NCI-H748 treated with DMSO at 0.1 percent for 48 hours (cell line): ENCODE measurements at regions not wholly inside any gene's neighbourhood (a gene's known extent, or its start where the extent isn't known, plus 50 kb on each side); places are given as distances from the start of the nearest gene placed in this dataset.

Experiments
- DNase-seq: peaks from one replicate; lab custom pipeline; 2025; lab: John Stamatoyannopoulos, UW

GRCh38 chr2:53448086-53448485 lies 319.5 kb upstream of the CHAC2 start:
- no peak for DNase-seq

GRCh38 chr2:53445383-53446070 lies 322.1 kb upstream of the CHAC2 start:
- DNase-seq: no peak

GRCh38 chr2:53442783-53443182 lies 324.8 kb upstream of the CHAC2 start:
- no peak for DNase-seq

GRCh38 chr2:53442093-53442492 lies 325.5 kb upstream of the CHAC2 start:
- DNase-seq: no peak

- no peak for DNase-seq
Observed at GRCh38 chr2:53438692-53439091, 328.9 kb upstream of the CHAC2 start.

GRCh38 chr2:53438100-53438499 lies 329.5 kb upstream of the CHAC2 start:
- DNase-seq: no peak

- DNase-seq: no peak
Observed at GRCh38 chr2:53437371-53437770, 330.2 kb upstream of the CHAC2 start.

- no peak for DNase-seq
Observed at GRCh38 chr2:53436882-53437281, 330.7 kb upstream of the CHAC2 start.

GRCh38 chr2:53435610-53436009 lies 332.0 kb upstream of the CHAC2 start:
- no peak for DNase-seq

- no peak for DNase-seq
Observed at GRCh38 chr2:53434466-53434865, 333.1 kb upstream of the CHAC2 start.

GRCh38 chr2:53432936-53433335 lies 334.7 kb upstream of the CHAC2 start:
- DNase-seq: no peak

- DNase-seq: no peak
Observed at GRCh38 chr2:53429901-53430300, 337.7 kb upstream of the CHAC2 start.

GRCh38 chr2:53424902-53425301 lies 342.7 kb upstream of the CHAC2 start:
- no peak for DNase-seq

- no peak for DNase-seq
Observed at GRCh38 chr2:53423465-53423864, 344.1 kb upstream of the CHAC2 start.

- DNase-seq: peak; percentile 5
Observed at GRCh38 chr2:53422979-53423378, 344.6 kb upstream of the CHAC2 start.

GRCh38 chr2:53417385-53417784 lies 350.2 kb upstream of the CHAC2 start:
- DNase-seq: no peak

- DNase-seq: no peak
Observed at GRCh38 chr2:53407363-53408080, 360.1 kb upstream of the CHAC2 start.

GRCh38 chr2:53403792-53404413 lies 363.7 kb upstream of the CHAC2 start:
- DNase-seq: no peak

- no peak for DNase-seq
Observed at GRCh38 chr2:53397085-53397484, 370.5 kb upstream of the CHAC2 start.

- no peak for DNase-seq
Observed at GRCh38 chr2:53381271-53381670, 386.3 kb upstream of the CHAC2 start.

GRCh38 chr2:53379547-53379946 lies 388.1 kb upstream of the CHAC2 start:
- no peak for DNase-seq

- no peak for DNase-seq
Observed at GRCh38 chr2:53378791-53379190, 388.8 kb upstream of the CHAC2 start.

GRCh38 chr2:53373126-53373525 lies 394.5 kb upstream of the CHAC2 start:
- DNase-seq: no peak
